ENCODE measurements at regions not wholly inside any gene's neighbourhood (a gene's known extent, or its start where the extent isn't known, plus 50 kb on each side); places are given as distances from the start of the nearest gene placed in this dataset.

GRCh38 chr3:128547368-128547987, 54.5 kb upstream of the GATA2 start (continued):
- TF ChIP-seq, protein P1, sequence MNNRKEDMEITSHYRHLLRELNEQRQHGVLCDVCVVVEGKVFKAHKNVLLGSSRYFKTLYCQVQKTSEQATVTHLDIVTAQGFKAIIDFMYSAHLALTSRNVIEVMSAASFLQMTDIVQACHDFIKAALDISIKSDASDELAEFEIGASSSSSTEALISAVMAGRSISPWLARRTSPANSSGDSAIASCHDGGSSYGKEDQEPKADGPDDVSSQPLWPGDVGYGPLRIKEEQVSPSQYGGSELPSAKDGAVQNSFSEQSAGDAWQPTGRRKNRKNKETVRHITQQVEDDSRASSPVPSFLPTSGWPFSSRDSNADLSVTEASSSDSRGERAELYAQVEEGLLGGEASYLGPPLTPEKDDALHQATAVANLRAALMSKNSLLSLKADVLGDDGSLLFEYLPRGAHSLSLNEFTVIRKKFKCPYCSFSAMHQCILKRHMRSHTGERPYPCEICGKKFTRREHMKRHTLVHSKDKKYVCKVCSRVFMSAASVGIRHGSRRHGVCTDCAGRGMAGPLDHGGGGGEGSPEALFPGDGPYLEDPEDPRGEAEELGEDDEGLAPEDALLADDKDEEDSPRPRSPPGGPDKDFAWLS (CRISPR knock-in tag; IDR thresholded peaks at IDR 0.05; ENCODE audit: borderline replicate concordance): no peak
- TF ChIP-seq ATF7 (IDR thresholded peaks at IDR 0.05) (peak; percentile 96), ATF7 (CRISPR knock-in tag; IDR thresholded peaks at IDR 0.05) (no peak), RARG (CRISPR knock-in tag; IDR thresholded peaks at IDR 0.05; ENCODE audit: low read depth) (no peak), IRF9 (CRISPR knock-in tag; IDR thresholded peaks at IDR 0.05; ENCODE audit: borderline replicate concordance) (no peak), ZNF660 (CRISPR knock-in tag; IDR thresholded peaks at IDR 0.05; ENCODE audit: borderline replicate concordance, low read depth) (no peak)
- TF ChIP-seq, protein P2, sequence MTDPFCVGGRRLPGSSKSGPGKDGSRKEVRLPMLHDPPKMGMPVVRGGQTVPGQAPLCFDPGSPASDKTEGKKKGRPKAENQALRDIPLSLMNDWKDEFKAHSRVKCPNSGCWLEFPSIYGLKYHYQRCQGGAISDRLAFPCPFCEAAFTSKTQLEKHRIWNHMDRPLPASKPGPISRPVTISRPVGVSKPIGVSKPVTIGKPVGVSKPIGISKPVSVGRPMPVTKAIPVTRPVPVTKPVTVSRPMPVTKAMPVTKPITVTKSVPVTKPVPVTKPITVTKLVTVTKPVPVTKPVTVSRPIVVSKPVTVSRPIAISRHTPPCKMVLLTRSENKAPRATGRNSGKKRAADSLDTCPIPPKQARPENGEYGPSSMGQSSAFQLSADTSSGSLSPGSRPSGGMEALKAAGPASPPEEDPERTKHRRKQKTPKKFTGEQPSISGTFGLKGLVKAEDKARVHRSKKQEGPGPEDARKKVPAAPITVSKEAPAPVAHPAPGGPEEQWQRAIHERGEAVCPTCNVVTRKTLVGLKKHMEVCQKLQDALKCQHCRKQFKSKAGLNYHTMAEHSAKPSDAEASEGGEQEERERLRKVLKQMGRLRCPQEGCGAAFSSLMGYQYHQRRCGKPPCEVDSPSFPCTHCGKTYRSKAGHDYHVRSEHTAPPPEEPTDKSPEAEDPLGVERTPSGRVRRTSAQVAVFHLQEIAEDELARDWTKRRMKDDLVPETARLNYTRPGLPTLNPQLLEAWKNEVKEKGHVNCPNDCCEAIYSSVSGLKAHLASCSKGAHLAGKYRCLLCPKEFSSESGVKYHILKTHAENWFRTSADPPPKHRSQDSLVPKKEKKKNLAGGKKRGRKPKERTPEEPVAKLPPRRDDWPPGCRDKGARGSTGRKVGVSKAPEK (CRISPR knock-in tag; IDR thresholded peaks at IDR 0.05; ENCODE audit: borderline replicate concordance): no peak
